ENCODE measurements at regions not wholly inside any gene's neighbourhood (a gene's known extent, or its start where the extent isn't known, plus 50 kb on each side); places are given as distances from the start of the nearest gene placed in this dataset.

DNA sequence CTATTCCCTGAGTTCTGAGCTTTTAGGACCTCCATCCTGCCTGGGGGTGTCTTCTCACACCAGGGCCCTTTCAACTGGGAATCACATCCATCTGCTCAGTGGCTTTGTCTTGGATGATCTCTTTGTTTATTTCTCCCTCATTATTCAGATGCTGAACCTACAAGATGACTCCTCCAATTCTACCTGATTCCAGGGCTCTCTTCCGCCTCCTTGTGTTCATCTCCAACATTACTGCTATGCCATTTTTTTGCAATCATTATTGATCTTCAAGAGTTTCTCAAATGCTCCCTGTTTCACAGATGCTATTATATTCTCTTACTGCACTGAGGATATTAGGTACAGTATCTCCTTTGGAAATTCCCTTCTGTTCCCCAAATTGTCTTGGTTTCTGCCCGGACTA, 307.7 kb downstream of the SHANK2 start:
- Histone ChIP-seq H4K20me1 (ENCODE audit: insufficient read depth, low read length) (0 out of 2 replicates have a peak, but pooled peaks cover 2% of the 10 kb centered on the region), H3K9me3 (ENCODE audit: low read length) (peaks cover 32% of the 10 kb centered on the region), H2AFZ (ENCODE audit: low read length) (no peak overlapping the region), H3K79me2 (ENCODE audit: insufficient read depth, low read length) (no peaks in the 10 kb centered on the region), H3K9ac (ENCODE audit: insufficient read depth, low read depth, low read length) (no peak overlapping the region), H3K4me3 (replicated peaks in 1 of 3; ENCODE audit: insufficient read depth in 1 of 3, low read depth in 2 of 3, low read length in 3 of 3) (no peak overlapping the region), H3K4me2 (ENCODE audit: low read depth, low read length) (no peak overlapping the region), H3K36me3 (replicated peaks in 1 of 2; ENCODE audit: control insufficient read depth in 1 of 2, insufficient read depth in 2 of 2, low read length in 2 of 2) (peaks cover 5 to 38% of the 10 kb centered on the region in 2 experiments), H3K27ac (ENCODE audit: extremely low read length, insufficient read depth, low read length) (no peak overlapping the region), H3K4me1 (ENCODE audit: insufficient read depth, low read length) (no peaks in the 10 kb centered on the region), H3K27me3 (ENCODE audit: control insufficient read depth in 1 of 2, insufficient read depth in 2 of 2, low read length in 2 of 2) (no peaks in the 10 kb centered on the region)
- FAIRE-seq (no peak), DNase-seq (ENCODE audit: low spot score) (no peak), ATAC-seq (no peak)
- no TSS peak for BruUV-seq (replicated peaks)
- WGBS (ENCODE audit: low lambda C conversion rate): 97% methylated on average over 2 of the region's 2 CpGs
- in situ Hi-C loops (cut with HindIII; ENCODE audit: extremely low pct_ligation_motif_present, low pct_unique_long_range_greater_than_20kb) (no loop called here), intact Hi-C loops (cut with micrococcal nuclease; ENCODE audit: unreplicated experiment) (no loop called here)
- TF ChIP-seq ZNF318 (CRISPR knock-in tag; IDR thresholded peaks at IDR 0.05): no peak
- no peak for TF ChIP-seq ZNF264 (CRISPR knock-in tag; IDR thresholded peaks at IDR 0.05)
- no peak for TF ChIP-seq ZNF136 (CRISPR knock-in tag; IDR thresholded peaks at IDR 0.05; ENCODE audit: low read depth)
- TF ChIP-seq ZNF253 (CRISPR knock-in tag; IDR thresholded peaks at IDR 0.05; ENCODE audit: borderline replicate concordance): no peak
- TF ChIP-seq, protein P1, sequence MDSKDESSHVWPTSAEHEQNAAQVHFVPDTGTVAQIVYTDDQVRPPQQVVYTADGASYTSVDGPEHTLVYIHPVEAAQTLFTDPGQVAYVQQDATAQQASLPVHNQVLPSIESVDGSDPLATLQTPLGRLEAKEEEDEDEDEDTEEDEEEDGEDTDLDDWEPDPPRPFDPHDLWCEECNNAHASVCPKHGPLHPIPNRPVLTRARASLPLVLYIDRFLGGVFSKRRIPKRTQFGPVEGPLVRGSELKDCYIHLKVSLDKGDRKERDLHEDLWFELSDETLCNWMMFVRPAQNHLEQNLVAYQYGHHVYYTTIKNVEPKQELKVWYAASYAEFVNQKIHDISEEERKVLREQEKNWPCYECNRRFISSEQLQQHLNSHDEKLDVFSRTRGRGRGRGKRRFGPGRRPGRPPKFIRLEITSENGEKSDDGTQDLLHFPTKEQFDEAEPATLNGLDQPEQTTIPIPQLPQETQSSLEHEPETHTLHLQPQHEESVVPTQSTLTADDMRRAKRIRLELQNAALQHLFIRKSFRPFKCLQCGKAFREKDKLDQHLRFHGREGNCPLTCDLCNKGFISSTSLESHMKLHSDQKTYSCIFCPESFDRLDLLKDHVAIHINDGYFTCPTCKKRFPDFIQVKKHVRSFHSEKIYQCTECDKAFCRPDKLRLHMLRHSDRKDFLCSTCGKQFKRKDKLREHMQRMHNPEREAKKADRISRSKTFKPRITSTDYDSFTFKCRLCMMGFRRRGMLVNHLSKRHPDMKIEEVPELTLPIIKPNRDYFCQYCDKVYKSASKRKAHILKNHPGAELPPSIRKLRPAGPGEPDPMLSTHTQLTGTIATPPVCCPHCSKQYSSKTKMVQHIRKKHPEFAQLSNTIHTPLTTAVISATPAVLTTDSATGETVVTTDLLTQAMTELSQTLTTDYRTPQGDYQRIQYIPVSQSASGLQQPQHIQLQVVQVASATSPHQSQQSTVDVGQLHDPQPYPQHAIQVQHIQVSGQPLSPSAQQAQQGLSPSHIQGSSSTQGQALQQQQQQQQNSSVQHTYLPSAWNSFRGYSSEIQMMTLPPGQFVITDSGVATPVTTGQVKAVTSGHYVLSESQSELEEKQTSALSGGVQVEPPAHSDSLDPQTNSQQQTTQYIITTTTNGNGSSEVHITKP (CRISPR knock-in tag; IDR thresholded peaks at IDR 0.05; ENCODE audit: low read depth): no peak
- no peak for TF ChIP-seq TRIM24 (CRISPR knock-in tag; IDR thresholded peaks at IDR 0.05)
- TF ChIP-seq POLR2AphosphoS2 (IDR thresholded peaks at IDR 0.05; ENCODE audit: low read depth, low read length): no peak
- ChIA-PET POLR2A (no interaction called here), CTCF (ENCODE audit: low intra/inter-chr PET ratio, low total read pairs) (no interaction called here)
